Neuronal stem cell (in vitro differentiated cells): ENCODE measurements at regions not wholly inside any gene's neighbourhood (a gene's known extent, or its start where the extent isn't known, plus 50 kb on each side); places are given as distances from the start of the nearest gene placed in this dataset.

Experiments used
- DNase-seq: peaks from one replicate; pipeline ENCODE4 v3.0.0-alpha.2; 2013; ENCODE audit warnings: low spot score
- H2AFZ ChIP-seq: one replicate; pipeline ENCODE4 v1.6.1; 2013; ENCODE audit warnings: mild to moderate bottlenecking, low read length, inconsistent platforms
- H2AK5ac ChIP-seq: 2 replicates; pipeline ENCODE4 v1.6.1; 2013; ENCODE audit warnings: low read depth, mild to moderate bottlenecking, inconsistent platforms, low read length, moderate library complexity, mixed read lengths
- H2BK120ac ChIP-seq: 2 replicates; pipeline ENCODE4 v1.6.1; 2013; ENCODE audit warnings: low read depth, mild to moderate bottlenecking, inconsistent platforms, low read length, moderate library complexity, mixed read lengths
- H2BK12ac ChIP-seq: one replicate; pipeline ENCODE4 v1.6.1; 2013; ENCODE audit warnings: low read length, inconsistent platforms
- H2BK15ac ChIP-seq: 2 replicates; pipeline ENCODE4 v1.6.1; 2013; ENCODE audit warnings: mild to moderate bottlenecking, low read length, inconsistent platforms, mixed read lengths
- H2BK5ac ChIP-seq: one replicate; pipeline ENCODE4 v1.6.1; 2013; ENCODE audit warnings: inconsistent platforms, mild to moderate bottlenecking, low read length, moderate library complexity
- H3K14ac ChIP-seq: one replicate; pipeline ENCODE4 v1.6.1; 2013; ENCODE audit warnings: low read length, inconsistent platforms
- H3K18ac ChIP-seq: 2 replicates; pipeline ENCODE4 v1.6.1; 2013; ENCODE audit warnings: low read length, inconsistent platforms
- H3K23ac ChIP-seq: 2 replicates; pipeline ENCODE4 v1.6.1; 2013; ENCODE audit warnings: low read depth, mild to moderate bottlenecking, mixed read lengths, low read length, inconsistent platforms; ENCODE audit not compliant: poor library complexity
- H3K27ac ChIP-seq: replicated peaks from 3 replicates; pipeline ENCODE4 v1.5.1; 2013; ENCODE audit warnings: low read length, inconsistent platforms
- H3K27me3 ChIP-seq, 3 experiments: 2 replicates each; pipeline ENCODE4 v1.6.1; 2013; ENCODE audit warnings: low read length in 3 of 3, mild to moderate bottlenecking in 2 of 3, inconsistent platforms in 1 of 3, low read depth in 1 of 3, mixed read lengths in 1 of 3, moderate library complexity in 1 of 3; ENCODE audit not compliant: control insufficient read depth in 3 of 3, insufficient read depth in 3 of 3
- H3K36me3 ChIP-seq, 2 donors: replicated peaks in 1 of 2; 2 replicates each; pipeline ENCODE4 v1.6.1; 2013; ENCODE audit warnings: low read length in 2 of 2; ENCODE audit not compliant: control insufficient read depth in 2 of 2, insufficient read depth in 2 of 2
- H3K4ac ChIP-seq: 2 replicates; pipeline ENCODE4 v1.6.1; 2013; ENCODE audit warnings: inconsistent platforms, mild to moderate bottlenecking, low read length, moderate library complexity
- H3K4me1 ChIP-seq, 2 donors: 1 replicate in 1 of 2; 2 replicates in 1 of 2; pipeline ENCODE4 v1.6.1; 2013; ENCODE audit warnings: low read length in 2 of 2, low read depth in 1 of 2; ENCODE audit not compliant: control insufficient read depth in 2 of 2, insufficient read depth in 1 of 2
- H3K4me2 ChIP-seq: one replicate; pipeline ENCODE4 v1.6.1; 2013; ENCODE audit warnings: mild to moderate bottlenecking, low read length, inconsistent platforms; ENCODE audit not compliant: insufficient read depth, poor library complexity, severe bottlenecking
- H3K4me3 ChIP-seq, 2 donors: 2 replicates each; pipeline ENCODE4 v1.5.1; 2013; ENCODE audit warnings: low read length in 2 of 2, mild to moderate bottlenecking in 2 of 2, inconsistent platforms in 1 of 2, moderate library complexity in 1 of 2
- H3K79me1 ChIP-seq: one replicate; pipeline ENCODE4 v1.6.1; 2013; ENCODE audit warnings: low read depth, mild to moderate bottlenecking, inconsistent platforms, low read length, moderate library complexity
- H3K9ac ChIP-seq: one replicate; pipeline ENCODE4 v1.6.1; 2013; ENCODE audit warnings: mild to moderate bottlenecking, low read depth, low read length, inconsistent platforms; ENCODE audit not compliant: poor library complexity
- H3K9me3 ChIP-seq, 2 donors: replicated peaks in 1 of 2; 2 replicates each; pipeline versions ENCODE3 to v1.6.1; 2013; ENCODE audit warnings: low read length in 2 of 2, mild to moderate bottlenecking in 2 of 2, inconsistent platforms in 1 of 2, low read depth in 1 of 2, mixed read lengths in 1 of 2, moderate library complexity in 1 of 2; ENCODE audit not compliant: control insufficient read depth in 2 of 2, insufficient read depth in 1 of 2
- H4K8ac ChIP-seq: one replicate; pipeline ENCODE4 v1.6.1; 2013; ENCODE audit warnings: low read depth, mild to moderate bottlenecking, inconsistent platforms, low read length, moderate library complexity
- H4K91ac ChIP-seq: one replicate; pipeline ENCODE4 v1.6.1; 2013; ENCODE audit warnings: low read length, low read depth, mild to moderate bottlenecking, inconsistent platforms; ENCODE audit not compliant: poor library complexity
- WGBS, 2 donors: extraction: QIAGEN DNeasy Blood & Tissue Kit; methylation state at CpG; one replicate each; pipeline ENCODE4 v1.1.7; 2013; ENCODE audit warnings: missing lambda C conversion rate in 2 of 2, mixed read lengths in 1 of 2; ENCODE audit not compliant: insufficient read length in 2 of 2, insufficient replicate concordance in 1 of 2; ENCODE audit errors: extremely low coverage in 2 of 2; 5-methylcytosine and 5-hydroxymethylcytosine counted together

GRCh38 chr11:95371153-95371552, 140.2 kb upstream of the SESN3 start:
- Histone ChIP-seq H2BK12ac (no peak overlapping the region), H2AK5ac (no peak overlapping the region), H3K4me1 (no peaks in the 10 kb centered on the region), H3K36me3 (no peaks in the 10 kb centered on the region), H3K9me3 (no peaks in the 10 kb centered on the region), H3K18ac (no peak overlapping the region), H3K4ac (no peak overlapping the region), H3K27me3 (no peaks in the 10 kb centered on the region), H2BK15ac (no peak overlapping the region), H3K23ac (no peak overlapping the region), H4K8ac (no peak overlapping the region), H3K4me3 (no peak overlapping the region), H4K91ac (no peak overlapping the region), H3K14ac (no peak overlapping the region), H3K4me2 (no peak overlapping the region), H3K79me1 (no peaks in the 10 kb centered on the region), H3K27ac (no peak overlapping the region), H3K9ac (no peak overlapping the region), H2BK5ac (no peak overlapping the region), H2AFZ (no peak overlapping the region), H2BK120ac (no peak overlapping the region)
- no CpG with 5 or more reads among the region's 1 CpG for WGBS, 2 donors
- no peak for DNase-seq

GRCh38 chr11:95367726-95368125, 136.7 kb upstream of the SESN3 start:
- Histone ChIP-seq H3K4me1 (peaks cover 6 to 13% of the 10 kb centered on the region in 2 donors), H2BK120ac (no peak overlapping the region), H4K8ac (no peak overlapping the region), H3K79me1 (no peaks in the 10 kb centered on the region), H3K27me3 (no peaks in the 10 kb centered on the region), H3K36me3 (no peaks in the 10 kb centered on the region), H2AFZ (peak overlapping the region; percentile 26), H3K27ac (no peak overlapping the region), H3K9ac (no peak overlapping the region), H2BK5ac (no peak overlapping the region), H2BK15ac (no peak overlapping the region), H3K9me3 (no peaks in the 10 kb centered on the region), H2BK12ac (no peak overlapping the region), H3K4me3 (no peak overlapping the region), H3K23ac (no peak overlapping the region), H3K4me2 (no peak overlapping the region), H3K14ac (no peak overlapping the region), H2AK5ac (no peak overlapping the region), H3K4ac (no peak overlapping the region), H4K91ac (no peak overlapping the region), H3K18ac (no peak overlapping the region)
- DNase-seq: no peak
- WGBS, 2 donors: no CpG with 5 or more reads among the region's 4 CpGs

- Histone ChIP-seq H2BK12ac (no peak overlapping the region), H2BK120ac (no peak overlapping the region), H4K8ac (no peak overlapping the region), H2BK15ac (no peak overlapping the region), H3K9me3 (no peaks in the 10 kb centered on the region), H3K27me3 (no peaks in the 10 kb centered on the region), H3K14ac (no peak overlapping the region), H3K4me1 (peaks cover 8 to 13% of the 10 kb centered on the region in 2 donors), H3K27ac (no peak overlapping the region), H2AFZ (no peak overlapping the region), H3K9ac (no peak overlapping the region), H3K23ac (no peak overlapping the region), H2AK5ac (no peak overlapping the region), H3K4ac (no peak overlapping the region), H3K36me3 (no peaks in the 10 kb centered on the region), H3K79me1 (no peaks in the 10 kb centered on the region), H2BK5ac (no peak overlapping the region), H3K4me2 (no peak overlapping the region), H4K91ac (no peak overlapping the region), H3K18ac (no peak overlapping the region), H3K4me3 (no peak overlapping the region)
- DNase-seq: no peak
- no CpG with 5 or more reads among the region's 3 CpGs for WGBS, 2 donors
Measured at GRCh38 chr11:95365348-95365747, 134.3 kb upstream of the SESN3 start.

GRCh38 chr11:95364324-95365295, 133.6 kb upstream of the SESN3 start:
- H2BK120ac ChIP-seq: no peak overlapping the region
- H4K8ac ChIP-seq: no peak overlapping the region
- no peak overlapping the region for H3K4me2 ChIP-seq
- H2AK5ac ChIP-seq: no peak overlapping the region
- no peak for DNase-seq
- no peak overlapping the region for H2BK5ac ChIP-seq
- H2AFZ ChIP-seq: no peak overlapping the region
- H2BK12ac ChIP-seq: no peak overlapping the region
- H3K79me1 ChIP-seq: no peaks in the 10 kb centered on the region
- H3K23ac ChIP-seq: no peak overlapping the region
- no peak overlapping the region for H4K91ac ChIP-seq
- H3K9me3 ChIP-seq: no peaks in the 10 kb centered on the region
- H3K4ac ChIP-seq: no peak overlapping the region
- no peak overlapping the region for H3K4me3 ChIP-seq
- WGBS, 2 donors: no CpG with 5 or more reads among the region's 4 CpGs
- H3K4me1 ChIP-seq: peaks cover 10 to 13% of the 10 kb centered on the region in 2 donors
- H2BK15ac ChIP-seq: no peak overlapping the region
- no peak overlapping the region for H3K27ac ChIP-seq
- H3K9ac ChIP-seq: no peak overlapping the region
- no peak overlapping the region for H3K14ac ChIP-seq
- no peaks in the 10 kb centered on the region for H3K27me3 ChIP-seq
- no peak overlapping the region for H3K18ac ChIP-seq
- no peaks in the 10 kb centered on the region for H3K36me3 ChIP-seq
